Sigmoid colon (tissue), 6 donors: ENCODE measurements at regions not wholly inside any gene's neighbourhood (a gene's known extent, or its start where the extent isn't known, plus 50 kb on each side); places are given as distances from the start of the nearest gene placed in this dataset.

ENCODE experiments used
- DNase-seq: peaks from one replicate; pipeline ENCODE4 v3.0.0-alpha.2; 2019
- H3K27ac ChIP-seq, 4 donors: fragments of 200-600 bp; sonication (generic); one replicate each; pipeline ENCODE4 v1.5.1; 2016 to 2019; ENCODE audit warnings: mild to moderate bottlenecking in 1 of 4
- H3K27me3 ChIP-seq, 3 donors: fragments of 200-600 bp; sonication (generic); one replicate each; pipeline ENCODE4 v1.5.1; 2019; ENCODE audit warnings: mild to moderate bottlenecking in 1 of 3
- H3K36me3 ChIP-seq, 4 donors: fragments of 200-600 bp; sonication (generic); one replicate each; pipeline ENCODE4 v1.5.1; 2016 to 2019
- H3K4me1 ChIP-seq, 4 donors: fragments of 200-600 bp; sonication (generic); one replicate each; pipeline ENCODE4 v1.5.1; 2017 to 2019
- H3K4me3 ChIP-seq, 4 donors: fragments of 200-600 bp; sonication (generic); one replicate each; pipeline ENCODE4 v1.5.1; 2017 to 2019; ENCODE audit warnings: mild to moderate bottlenecking in 2 of 4, moderate library complexity in 1 of 4
- H3K9me3 ChIP-seq, 4 donors: fragments of 200-600 bp in 3 of 4; sonication (generic) in 3 of 4; one replicate each; pipeline versions ENCODE4 v1.5.1 to v1.6.1; 2013 to 2019
- EP300 ChIP-seq, 4 donors: sonication (generic); formaldehyde crosslinking; IDR thresholded peaks; one replicate each; pipeline ENCODE4 v1.6.1; 2017; ENCODE audit warnings: antibody characterized with exemption in 4 of 4
- POLR2A ChIP-seq, 2 donors: fragments of 450-650 bp; IDR thresholded peaks; one replicate each; pipeline ENCODE4 v1.6.1; 2016; ENCODE audit warnings: antibody characterized with exemption in 2 of 2, mild to moderate bottlenecking in 2 of 2, moderate library complexity in 2 of 2
- POLR2AphosphoS5 ChIP-seq, 4 donors: sonication (generic); formaldehyde crosslinking; IDR thresholded peaks; one replicate each; pipeline ENCODE4 v1.6.1; 2017; ENCODE audit warnings: antibody characterized with exemption in 4 of 4
- WGBS, 2 donors: extraction: QIAGEN DNeasy Blood & Tissue Kit; methylation state at CpG; one replicate each; pipeline ENCODE4 v1.1.7; 2013; 5-methylcytosine and 5-hydroxymethylcytosine counted together
- intact Hi-C: fragments of 100-400 bp; cut with DNase I; formaldehyde crosslinking; loops from one replicate; pipeline ENCODE4 v1.15.1; 2023
- TF ChIP-seq, protein P1 (sequence below), 4 experiments: fragments of 450-650 bp in 3 of 4; fragments of 200-600 bp in 1 of 4; IDR thresholded peaks; one replicate each; pipeline ENCODE4 v1.5.1; 2016 to 2019; ENCODE audit warnings: antibody characterized with exemption in 4 of 4, mild to moderate bottlenecking in 3 of 4, moderate library complexity in 2 of 4
- donor health status: healthy with polysubstance abuse.
- donor health status: healthy.

DNA sequence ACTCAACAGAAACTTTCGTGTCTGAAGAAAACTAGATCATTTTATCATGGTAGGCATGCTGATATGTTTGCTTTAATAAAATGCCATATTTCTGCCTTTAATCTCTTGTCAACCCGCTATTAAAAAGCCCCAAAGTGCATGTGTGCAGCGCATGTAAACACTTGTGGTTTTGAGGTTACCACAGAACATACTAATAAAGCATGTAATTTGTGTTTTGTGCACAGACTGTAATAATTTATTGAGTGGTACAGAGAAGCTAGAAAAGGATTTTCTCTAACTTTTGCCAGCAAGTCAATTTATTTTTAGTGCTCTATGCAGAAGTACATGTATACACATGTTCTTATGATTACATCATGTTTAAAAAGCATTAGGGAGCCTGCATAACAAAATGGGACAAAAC lies 349.9 kb upstream of the SLC35B3 start:
- Histone ChIP-seq H3K9me3 (no peaks in the 10 kb centered on the region), H3K36me3 (no peaks in the 10 kb centered on the region), H3K27me3 (no peaks in the 10 kb centered on the region), H3K27ac (no peak overlapping the region), H3K4me3 (no peak overlapping the region), H3K4me1 (no peaks in the 10 kb centered on the region)
- no peak for TF ChIP-seq POLR2AphosphoS5 (IDR thresholded peaks at IDR 0.05)
- TF ChIP-seq EP300 (IDR thresholded peaks at IDR 0.05): no peak
- TF ChIP-seq, protein P1, sequence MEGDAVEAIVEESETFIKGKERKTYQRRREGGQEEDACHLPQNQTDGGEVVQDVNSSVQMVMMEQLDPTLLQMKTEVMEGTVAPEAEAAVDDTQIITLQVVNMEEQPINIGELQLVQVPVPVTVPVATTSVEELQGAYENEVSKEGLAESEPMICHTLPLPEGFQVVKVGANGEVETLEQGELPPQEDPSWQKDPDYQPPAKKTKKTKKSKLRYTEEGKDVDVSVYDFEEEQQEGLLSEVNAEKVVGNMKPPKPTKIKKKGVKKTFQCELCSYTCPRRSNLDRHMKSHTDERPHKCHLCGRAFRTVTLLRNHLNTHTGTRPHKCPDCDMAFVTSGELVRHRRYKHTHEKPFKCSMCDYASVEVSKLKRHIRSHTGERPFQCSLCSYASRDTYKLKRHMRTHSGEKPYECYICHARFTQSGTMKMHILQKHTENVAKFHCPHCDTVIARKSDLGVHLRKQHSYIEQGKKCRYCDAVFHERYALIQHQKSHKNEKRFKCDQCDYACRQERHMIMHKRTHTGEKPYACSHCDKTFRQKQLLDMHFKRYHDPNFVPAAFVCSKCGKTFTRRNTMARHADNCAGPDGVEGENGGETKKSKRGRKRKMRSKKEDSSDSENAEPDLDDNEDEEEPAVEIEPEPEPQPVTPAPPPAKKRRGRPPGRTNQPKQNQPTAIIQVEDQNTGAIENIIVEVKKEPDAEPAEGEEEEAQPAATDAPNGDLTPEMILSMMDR (IDR thresholded peaks at IDR 0.05): no peak
- intact Hi-C loops: no loop called here
- WGBS, 2 donors: 68 to 81% methylated on average over 3 of the region's 3 CpGs
- no peak for DNase-seq

DNA sequence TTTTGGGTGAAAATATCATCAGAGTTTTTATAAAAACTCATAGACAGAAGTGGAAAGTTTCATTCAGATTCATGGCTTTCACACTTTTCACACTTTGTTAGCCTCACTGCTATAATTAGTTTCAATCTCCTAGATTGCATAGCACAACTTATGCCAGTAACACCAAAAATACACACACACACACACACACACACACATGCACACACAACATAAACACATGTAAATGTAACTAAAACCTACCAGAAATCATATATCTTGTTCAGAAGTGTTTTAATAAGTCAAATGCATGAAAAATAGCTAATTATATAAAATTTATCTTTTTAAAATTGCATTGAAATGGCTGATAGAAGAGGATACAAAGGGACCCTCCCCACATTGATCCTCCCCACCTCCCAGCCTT lies 347.8 kb upstream of the SLC35B3 start:
- H3K36me3 ChIP-seq: no peaks in the 10 kb centered on the region
- intact Hi-C loops: no loop called here
- TF ChIP-seq POLR2AphosphoS5 (IDR thresholded peaks at IDR 0.05): no peak
- no peak for TF ChIP-seq POLR2A (IDR thresholded peaks at IDR 0.05)
- no peak for TF ChIP-seq EP300 (IDR thresholded peaks at IDR 0.05)
- TF ChIP-seq, protein P1 (IDR thresholded peaks at IDR 0.05): no peak
- no peaks in the 10 kb centered on the region for H3K27me3 ChIP-seq
- DNase-seq: no peak
- H3K4me3 ChIP-seq: no peak overlapping the region
- no peaks in the 10 kb centered on the region for H3K9me3 ChIP-seq
- no peaks in the 10 kb centered on the region for H3K4me1 ChIP-seq
- H3K27ac ChIP-seq: no peak overlapping the region

DNA sequence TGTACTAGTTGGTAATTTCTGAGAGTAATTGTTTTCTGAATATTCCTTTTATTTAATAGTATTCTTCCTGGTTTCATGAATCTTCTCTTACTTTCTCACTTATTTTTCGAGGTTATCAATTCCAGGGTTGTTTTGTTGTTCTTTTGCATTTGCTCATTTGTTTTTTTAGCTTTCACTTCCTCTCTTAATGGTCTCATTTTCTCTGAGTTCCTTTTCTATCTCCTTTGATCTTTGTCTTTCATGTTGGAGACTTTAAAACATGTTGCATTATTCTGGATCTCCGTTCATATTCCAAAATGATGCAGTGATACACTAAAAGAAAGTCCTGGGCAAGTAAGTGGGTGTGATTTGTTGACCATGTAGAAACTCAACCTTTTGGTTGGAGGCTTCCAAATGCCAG lies 345.3 kb upstream of the SLC35B3 start:
- TF ChIP-seq POLR2AphosphoS5 (IDR thresholded peaks at IDR 0.05) (no peak), EP300 (IDR thresholded peaks at IDR 0.05) (no peak), POLR2A (IDR thresholded peaks at IDR 0.05) (no peak)
- TF ChIP-seq, protein P1 (IDR thresholded peaks at IDR 0.05): no peak
- Histone ChIP-seq H3K4me1 (no peaks in the 10 kb centered on the region), H3K4me3 (no peak overlapping the region), H3K27ac (no peak overlapping the region), H3K27me3 (no peaks in the 10 kb centered on the region), H3K9me3 (no peaks in the 10 kb centered on the region), H3K36me3 (no peaks in the 10 kb centered on the region)
- WGBS, 2 donors: 66 to 77% methylated on average over 2 of the region's 2 CpGs
- intact Hi-C loops: no loop called here
- DNase-seq: no peak

DNA sequence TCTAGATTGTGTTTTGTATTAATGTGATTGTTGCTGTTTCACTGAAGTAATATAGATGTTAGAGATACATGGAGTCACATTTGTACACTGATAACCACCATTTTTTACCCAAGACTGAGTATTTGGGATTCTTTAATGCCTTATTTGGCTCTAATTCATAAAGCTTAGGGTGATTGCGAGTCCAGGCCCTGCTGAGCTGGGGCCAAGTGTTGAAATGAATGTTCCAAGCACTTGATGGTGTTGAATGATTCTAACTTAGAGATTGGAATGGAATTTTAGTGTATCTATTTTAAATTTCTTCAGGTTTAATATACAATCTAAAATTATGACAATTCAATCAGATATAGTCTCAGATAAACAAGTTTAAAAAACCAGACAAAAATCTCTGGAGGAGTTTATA lies 329.4 kb upstream of the SLC35B3 start:
- Histone ChIP-seq H3K27ac (no peak overlapping the region), H3K36me3 (no peaks in the 10 kb centered on the region), H3K4me1 (no peaks in the 10 kb centered on the region), H3K9me3 (peaks cover 0 to 3% (median 0%) of the 10 kb centered on the region in 4 donors), H3K4me3 (no peak overlapping the region), H3K27me3 (no peaks in the 10 kb centered on the region)
- 73 to 75% methylated on average over 1 of the region's 1 CpG for WGBS, 2 donors
- TF ChIP-seq EP300 (IDR thresholded peaks at IDR 0.05) (no peak), POLR2A (IDR thresholded peaks at IDR 0.05) (no peak), POLR2AphosphoS5 (IDR thresholded peaks at IDR 0.05) (no peak)
- TF ChIP-seq, protein P1 (IDR thresholded peaks at IDR 0.05): no peak
- DNase-seq: no peak
- intact Hi-C loops: no loop called here

DNA sequence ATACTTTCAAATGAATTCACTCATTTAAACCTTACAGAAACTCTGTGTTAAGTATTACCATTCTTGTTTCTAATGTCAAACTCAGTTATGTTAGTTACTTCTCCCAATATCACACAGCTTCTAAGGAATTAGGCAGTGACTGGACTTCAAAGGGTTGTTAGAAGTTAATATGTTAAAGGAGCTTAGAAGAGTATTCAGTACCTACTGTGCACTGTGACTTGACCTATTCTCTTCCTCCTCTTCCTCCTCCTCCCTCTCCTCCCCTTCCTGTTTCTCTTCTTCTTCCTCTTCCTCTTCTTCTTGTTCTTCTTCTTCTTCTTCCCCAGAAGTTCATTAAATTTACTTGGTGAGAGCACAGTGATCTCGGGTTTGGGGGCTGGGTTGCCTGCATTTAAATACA lies 325.6 kb upstream of the SLC35B3 start:
- DNase-seq: no peak
- intact Hi-C loops: no loop called here
- Histone ChIP-seq H3K4me3 (no peak overlapping the region), H3K27ac (no peak overlapping the region), H3K27me3 (no peaks in the 10 kb centered on the region), H3K36me3 (no peaks in the 10 kb centered on the region), H3K4me1 (no peaks in the 10 kb centered on the region), H3K9me3 (peaks cover 0 to 3% (median 0%) of the 10 kb centered on the region in 4 donors)
- WGBS, 2 donors: 61 to 77% methylated on average over 1 of the region's 1 CpG
- no peak for TF ChIP-seq EP300 (IDR thresholded peaks at IDR 0.05)
- TF ChIP-seq POLR2A (IDR thresholded peaks at IDR 0.05): no peak
- TF ChIP-seq POLR2AphosphoS5 (IDR thresholded peaks at IDR 0.05): no peak
- TF ChIP-seq, protein P1 (IDR thresholded peaks at IDR 0.05): no peak
